GM18499 (cell line): ENCODE measurements at regions not wholly inside any gene's neighbourhood (a gene's known extent, or its start where the extent isn't known, plus 50 kb on each side); places are given as distances from the start of the nearest gene placed in this dataset.
A peak's percentile ranks its signal among the peaks of the same experiment; 100 is the strongest.

ENCODE experiments used
- ATAC-seq: cut with Tn5 transposase; IDR thresholded peaks from one replicate; pipeline ENCODE4 v1.9.1; 2021; ENCODE audit warnings: moderate number of reproducible peaks; ENCODE audit not compliant: insufficient read depth, unreplicated experiment

GRCh38 chrX:130974323-130974722, 71.3 kb upstream of the ENOX2 start:
- no peak for ATAC-seq

- peak; percentile 57 for ATAC-seq
These were observed 72.9 kb upstream of the ENOX2 start for GRCh38 chrX:130975947-130976346.

GRCh38 chrX:130981836-130982235, 76.3 kb upstream of the ARHGAP36 start:
- ATAC-seq: no peak

- ATAC-seq: no peak
These were observed 73.4 kb upstream of the ARHGAP36 start for GRCh38 chrX:130984782-130985181.

GRCh38 chrX:130987241-130987640, 70.9 kb upstream of the ARHGAP36 start:
- ATAC-seq: no peak

- no peak for ATAC-seq
These were observed 67.4 kb upstream of the ARHGAP36 start for GRCh38 chrX:130990723-130991122.

GRCh38 chrX:130994671-130995070, 63.5 kb upstream of the ARHGAP36 start:
- no peak for ATAC-seq

GRCh38 chrX:130995439-130995838, 62.7 kb upstream of the ARHGAP36 start:
- no peak for ATAC-seq

- ATAC-seq: no peak
These were observed 60.8 kb upstream of the ARHGAP36 start for GRCh38 chrX:130997314-130997713.

- ATAC-seq: no peak
These were observed 58.8 kb upstream of the ARHGAP36 start for GRCh38 chrX:130999360-130999759.
